ENCODE measurements at regions not wholly inside any gene's neighbourhood (a gene's known extent, or its start where the extent isn't known, plus 50 kb on each side); places are given as distances from the start of the nearest gene placed in this dataset.
"Not testable (repeated sequence)": the region's sequence is repeated elsewhere in the genome, so short reads cannot be mapped to it uniquely, and the experiment has no call there.

DNA sequence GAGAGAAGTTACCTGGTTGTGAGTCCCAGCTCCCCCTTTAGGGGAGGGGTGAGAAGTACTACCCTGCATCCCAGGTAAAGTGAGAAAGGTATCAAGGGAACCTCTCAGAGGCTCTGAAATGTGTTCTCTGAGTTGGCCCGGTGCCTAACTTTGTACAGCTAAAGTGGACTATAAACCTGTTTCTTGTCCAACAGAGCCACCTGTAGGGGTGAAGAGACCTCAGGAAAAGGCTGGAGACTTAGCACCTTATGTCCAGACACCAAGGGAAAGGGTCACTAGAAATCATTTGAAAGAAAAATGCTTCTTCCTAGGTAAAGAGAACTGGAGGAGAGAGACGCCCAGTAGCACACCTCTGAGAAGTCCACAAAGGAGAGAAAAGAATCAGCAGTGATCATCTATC lies 108.3 kb upstream of the KIF2A start:
- DNase-seq = no peak

DNA sequence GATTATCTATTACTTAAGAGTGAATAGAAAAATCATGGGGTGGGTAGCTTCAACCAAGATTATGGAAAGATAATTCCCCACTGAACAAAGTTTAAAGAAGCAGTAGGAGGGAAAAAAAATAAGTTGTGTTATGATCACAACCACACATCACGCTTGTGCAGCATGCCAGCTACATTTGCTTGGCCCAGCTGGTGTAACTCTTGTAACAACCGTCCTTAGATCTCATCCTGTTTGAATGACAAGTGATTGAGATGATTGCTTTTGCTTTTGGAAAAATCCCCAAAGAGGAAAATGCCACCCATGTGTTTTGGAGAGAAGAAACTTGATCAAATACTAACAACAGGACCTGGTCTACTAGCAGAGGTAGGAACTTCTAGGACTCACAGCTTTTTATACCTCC lies 107.6 kb upstream of the KIF2A start:
- no peak for DNase-seq

- no peak for DNase-seq
Measured at GRCh38 chr5:62199792-62200716, 106.0 kb upstream of the KIF2A start.

GRCh38 chr5:62206150-62206829 lies 99.7 kb upstream of the KIF2A start:
- no peak for DNase-seq

DNA sequence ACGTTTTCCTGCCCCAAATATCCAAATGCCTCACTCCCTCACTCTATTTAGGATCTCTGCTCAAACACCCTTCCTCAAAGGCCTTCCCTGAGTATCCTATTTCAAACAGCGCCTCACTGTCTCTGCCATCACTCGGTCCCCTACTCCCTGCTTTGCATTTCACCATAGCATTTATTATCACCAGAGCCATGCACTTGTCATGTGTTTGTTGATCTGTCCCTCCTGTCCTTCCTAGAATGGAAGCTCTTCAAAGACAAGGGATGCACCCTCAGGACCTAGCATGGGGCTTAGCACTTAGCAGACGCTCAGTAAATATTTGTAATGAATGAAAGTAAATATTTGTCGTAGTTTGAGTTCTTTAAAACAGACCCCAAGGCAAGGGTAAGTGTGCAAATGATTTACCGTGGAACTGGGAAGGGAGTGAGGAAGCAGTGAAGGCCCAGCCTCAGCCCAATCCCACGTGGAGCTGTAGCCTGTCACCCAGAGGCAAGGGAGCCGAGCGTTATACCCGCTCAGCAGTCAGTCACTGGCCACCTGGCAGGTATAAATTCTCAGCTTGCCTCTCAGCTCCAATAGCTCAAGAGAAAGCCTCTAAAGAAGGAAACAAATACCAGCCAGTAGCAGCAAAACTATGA lies 97.7 kb upstream of the KIF2A start:
- DNase-seq = no peak

- no peak for DNase-seq
Measured at GRCh38 chr5:62211405-62211804, 94.6 kb upstream of the KIF2A start.

- no peak for DNase-seq
Measured at GRCh38 chr5:62212648-62213047, 93.4 kb upstream of the KIF2A start.

- no peak for DNase-seq
Measured at GRCh38 chr5:62214701-62215100, 91.3 kb upstream of the KIF2A start.

- not testable (repeated sequence) for DNase-seq
Measured at GRCh38 chr5:62216603-62217002, 89.4 kb upstream of the KIF2A start.

GRCh38 chr5:62217095-62217494 lies 88.9 kb upstream of the KIF2A start:
- not testable (repeated sequence) for DNase-seq

GRCh38 chr5:62218860-62219259 lies 87.1 kb upstream of the KIF2A start:
- DNase-seq = not testable (repeated sequence)

DNA sequence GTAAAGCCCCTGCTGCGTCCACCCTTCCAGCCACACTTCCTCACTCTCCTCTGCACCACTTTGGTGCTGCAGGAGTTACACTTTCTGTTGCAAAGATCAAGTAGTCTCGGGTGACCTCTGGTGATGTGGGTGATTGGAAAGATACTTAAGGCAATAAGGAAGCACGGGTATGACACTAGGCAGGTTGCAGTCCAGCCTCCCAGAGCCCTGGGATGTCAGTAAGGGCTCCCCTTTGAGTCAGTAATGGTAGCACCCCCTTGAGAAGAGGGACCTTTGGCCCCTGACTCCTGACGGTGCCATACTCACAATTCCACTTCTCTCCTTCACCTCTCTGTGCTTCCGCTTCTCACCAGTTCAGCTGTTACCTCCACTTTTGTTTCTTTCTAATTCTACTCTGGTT lies 84.1 kb upstream of the KIF2A start:
- not testable (repeated sequence) for DNase-seq

- not testable (repeated sequence) for DNase-seq
Measured at GRCh38 chr5:62222305-62222704, 83.7 kb upstream of the KIF2A start.

DNA sequence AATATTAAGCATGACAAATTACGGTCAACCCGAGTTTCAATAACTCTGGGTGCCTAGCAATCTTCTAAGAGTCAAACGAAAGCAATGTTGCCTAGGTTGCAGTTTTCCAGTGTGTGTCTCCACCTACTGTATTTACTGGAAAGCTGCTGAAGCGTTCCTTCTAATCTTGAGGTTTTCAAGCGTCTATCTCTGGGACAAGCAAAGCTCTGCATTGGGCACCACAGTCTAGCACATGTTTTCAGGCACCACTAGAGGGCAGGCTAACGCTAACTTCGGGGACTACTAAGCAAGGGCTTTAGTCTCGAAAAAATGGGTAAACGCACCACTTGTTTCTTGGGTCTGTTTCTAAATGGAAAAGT lies 82.7 kb upstream of the KIF2A start:
- DNase-seq = peak; percentile 68 to 78

GRCh38 chr5:62224987-62225601 lies 80.9 kb upstream of the KIF2A start:
- DNase-seq = not testable (repeated sequence)

GRCh38 chr5:62230876-62231388 lies 75.1 kb upstream of the KIF2A start:
- DNase-seq = not testable (repeated sequence)

GRCh38 chr5:62231576-62231975 lies 74.4 kb upstream of the KIF2A start:
- DNase-seq = no peak

- DNase-seq = not testable (repeated sequence)
Measured at GRCh38 chr5:62232218-62232617, 73.8 kb upstream of the KIF2A start.

DNA sequence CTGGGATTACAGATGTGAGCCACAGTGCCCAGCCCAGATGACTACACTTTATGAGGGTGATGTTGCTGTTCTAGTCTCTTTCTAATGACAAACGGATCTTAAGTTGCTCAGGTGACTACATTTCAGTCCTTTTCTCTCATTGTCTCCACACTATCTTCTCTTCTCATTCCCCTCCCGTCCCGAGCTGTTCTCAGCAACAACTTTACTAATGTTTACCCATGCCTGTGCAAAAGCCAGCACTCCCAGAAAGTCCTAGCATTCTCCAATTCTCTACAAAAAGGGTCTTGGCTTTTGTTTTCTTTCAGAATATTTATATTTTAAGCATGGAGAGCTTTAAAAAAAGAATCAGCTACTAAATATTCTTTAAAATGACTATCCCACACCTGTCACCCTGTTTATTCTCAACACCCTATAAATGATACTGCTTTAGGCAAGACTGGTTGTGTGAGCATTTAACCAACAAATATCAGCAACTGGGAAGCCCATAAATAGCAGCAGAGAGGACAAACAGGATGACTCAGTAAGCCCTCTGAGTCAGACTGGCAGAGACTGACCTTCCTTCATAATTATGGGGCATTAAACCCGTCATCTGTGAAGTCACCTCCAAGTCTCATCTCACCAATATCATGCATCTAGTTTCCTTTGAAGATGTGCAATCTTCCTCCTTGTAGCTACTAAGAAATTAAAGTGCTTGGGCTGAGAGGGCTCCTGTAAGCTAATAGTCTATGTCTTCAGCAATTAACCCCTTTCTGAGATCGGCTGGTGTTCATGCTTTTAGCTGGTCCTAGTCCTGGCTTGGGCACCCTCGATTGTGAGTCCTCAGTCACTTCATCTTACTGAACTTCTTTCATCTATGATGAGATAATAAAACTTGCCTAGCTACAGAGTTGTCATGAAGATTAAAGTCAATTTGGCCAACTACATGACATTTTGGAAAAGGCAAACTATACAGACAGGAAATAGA lies 72.6 kb upstream of the KIF2A start:
- DNase-seq = not testable (repeated sequence)

GRCh38 chr5:62236593-62236992 lies 69.4 kb upstream of the KIF2A start:
- DNase-seq = not testable (repeated sequence)

DNA sequence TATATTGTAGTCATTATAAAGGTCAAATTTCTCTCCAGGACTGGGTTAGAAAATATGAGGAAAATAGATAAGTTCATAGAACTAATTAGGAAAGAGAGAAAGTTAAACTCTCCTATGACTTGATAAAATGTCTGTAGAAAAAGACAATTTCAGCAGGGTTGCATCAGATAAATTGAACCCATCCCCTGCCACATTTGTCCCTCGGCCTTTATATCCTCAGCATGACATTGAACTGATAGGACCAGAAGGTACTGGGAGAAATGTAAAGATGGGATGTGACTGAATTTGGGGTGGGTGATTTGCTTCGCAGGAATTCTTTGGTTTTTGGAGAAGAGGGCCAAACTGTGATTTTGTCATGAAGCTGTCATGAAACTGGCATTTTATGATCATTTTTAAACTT lies 68.1 kb upstream of the KIF2A start:
- not testable (repeated sequence) for DNase-seq

DNA sequence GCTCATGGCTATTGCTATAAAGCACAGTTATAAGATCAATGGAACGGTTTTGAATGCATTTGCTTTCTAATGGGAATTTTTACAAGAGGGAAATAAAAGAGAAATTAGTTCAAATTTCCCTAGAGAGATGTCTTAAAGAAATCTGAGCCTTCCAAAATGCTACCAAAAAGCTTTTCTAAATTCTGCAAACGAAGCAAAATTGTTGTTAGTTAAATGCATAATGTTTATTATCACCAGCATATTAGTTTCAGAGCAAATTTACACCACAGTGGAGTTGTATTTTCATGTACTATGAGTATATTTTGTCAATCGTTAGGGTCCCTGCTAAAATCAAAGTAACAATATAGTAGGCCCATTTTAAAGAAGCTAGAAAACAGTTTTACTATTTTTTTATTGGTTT lies 67.4 kb upstream of the KIF2A start:
- DNase-seq = not testable (repeated sequence)
